ENCODE measurements at regions not wholly inside any gene's neighbourhood (a gene's known extent, or its start where the extent isn't known, plus 50 kb on each side); places are given as distances from the start of the nearest gene placed in this dataset.

GRCh38 chr5:61596265-61596664, 264.2 kb downstream of the ZSWIM6 start:
- DNase-seq: no peak

GRCh38 chr5:61597684-61598083, 265.6 kb downstream of the ZSWIM6 start:
- DNase-seq: no peak

GRCh38 chr5:61598126-61598525, 266.1 kb downstream of the ZSWIM6 start:
- DNase-seq: no peak

- DNase-seq: no peak
These were observed 267.5 kb downstream of the ZSWIM6 start for GRCh38 chr5:61599370-61600122.

- no peak for DNase-seq
These were observed 268.0 kb downstream of the ZSWIM6 start for GRCh38 chr5:61600123-61600444.

- no peak for DNase-seq
These were observed 269.0 kb downstream of the ZSWIM6 start for GRCh38 chr5:61600945-61601511.

- no peak for DNase-seq
These were observed 271.3 kb downstream of the ZSWIM6 start for GRCh38 chr5:61603211-61603908.

GRCh38 chr5:61604076-61605025, 272.3 kb downstream of the ZSWIM6 start:
- no peak for DNase-seq

- DNase-seq: no peak
These were observed 278.0 kb downstream of the ZSWIM6 start for GRCh38 chr5:61609840-61610677.

GRCh38 chr5:61610678-61611024, 278.6 kb downstream of the ZSWIM6 start:
- no peak for DNase-seq

- DNase-seq: no peak
These were observed 280.4 kb downstream of the ZSWIM6 start for GRCh38 chr5:61612431-61612830.

- DNase-seq: no peak
These were observed 281.6 kb downstream of the ZSWIM6 start for GRCh38 chr5:61613679-61614078.

GRCh38 chr5:61614606-61615005, 282.5 kb downstream of the ZSWIM6 start:
- no peak for DNase-seq

- no peak for DNase-seq
These were observed 285.0 kb downstream of the ZSWIM6 start for GRCh38 chr5:61617039-61617438.

- no peak for DNase-seq
These were observed 286.0 kb downstream of the ZSWIM6 start for GRCh38 chr5:61617995-61618525.

- no peak for DNase-seq
These were observed 286.5 kb downstream of the ZSWIM6 start for GRCh38 chr5:61618577-61618976.

GRCh38 chr5:61619289-61619688, 287.2 kb downstream of the ZSWIM6 start:
- no peak for DNase-seq

- DNase-seq: no peak
These were observed 287.9 kb downstream of the ZSWIM6 start for GRCh38 chr5:61619777-61620518.

GRCh38 chr5:61620699-61621182, 288.7 kb downstream of the ZSWIM6 start:
- DNase-seq: no peak

- DNase-seq: no peak
These were observed 289.2 kb downstream of the ZSWIM6 start for GRCh38 chr5:61621202-61621650.

GRCh38 chr5:61622156-61622555, 290.1 kb downstream of the ZSWIM6 start:
- DNase-seq: peak; percentile 64 to 69
